ENCODE measurements at regions not wholly inside any gene's neighbourhood (a gene's known extent, or its start where the extent isn't known, plus 50 kb on each side); places are given as distances from the start of the nearest gene placed in this dataset.

DNA sequence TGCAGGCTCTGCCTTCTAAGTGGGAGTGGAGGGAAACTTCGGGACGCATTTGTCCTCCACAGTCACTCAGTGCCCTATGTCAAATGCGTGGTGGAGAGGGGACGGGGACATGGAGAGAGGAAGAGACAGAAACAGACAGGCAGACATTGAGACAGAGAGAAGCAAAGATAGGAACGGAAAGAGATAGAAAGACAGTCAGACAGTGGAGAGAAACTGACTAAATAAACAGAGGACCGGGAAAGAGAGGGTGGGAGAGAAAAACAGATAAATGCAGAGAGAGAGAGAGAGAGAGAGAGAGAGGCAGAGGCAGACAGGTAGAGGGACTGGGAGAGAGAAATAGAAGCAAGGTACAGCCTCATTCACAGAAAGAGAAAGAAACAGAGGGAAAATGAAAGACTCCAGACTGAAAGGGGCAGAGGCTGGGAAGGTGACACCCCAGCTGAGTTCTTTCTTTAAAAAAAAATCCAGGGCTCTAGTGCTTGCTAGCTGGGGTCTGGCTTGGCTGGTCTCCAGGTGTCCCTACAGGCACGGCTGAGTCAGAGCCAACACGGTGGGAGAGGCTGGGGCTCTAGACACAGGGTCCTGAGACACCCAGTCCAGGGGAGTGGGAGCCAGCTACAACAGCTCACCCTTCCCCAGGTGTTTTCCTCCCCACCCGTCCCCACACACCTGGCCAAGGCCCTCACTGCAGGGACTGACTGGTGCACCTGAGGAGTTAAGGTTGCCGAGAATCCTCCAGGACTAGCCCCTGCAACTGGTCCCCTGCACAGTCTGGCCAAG, 506.1 kb upstream of the PROK2 start (continued):
- TF ChIP-seq GTF2F1 (IDR thresholded peaks at IDR 0.05; ENCODE audit: borderline replicate concordance, low read depth, low read length) (no peak), HDAC2 (IDR thresholded peaks at IDR 0.05; ENCODE audit: borderline replicate concordance in 1 of 2, low read depth in 2 of 2, low read length in 2 of 2) (no peak), SIRT6 (IDR thresholded peaks at IDR 0.05; ENCODE audit: low read length) (no peak), BCL11A (IDR thresholded peaks at IDR 0.05; ENCODE audit: low read depth in 2 of 2, low read length in 2 of 2) (no peak), SIX5 (IDR thresholded peaks at IDR 0.05; ENCODE audit: low read depth, low read length) (no peak), POLR2A (IDR thresholded peaks at IDR 0.05; ENCODE audit: control extremely low read depth in 1 of 2, low read depth in 2 of 2, low read length in 2 of 2) (no peak), KDM1A (IDR thresholded peaks at IDR 0.05; ENCODE audit: borderline replicate concordance, low read length) (no peak), YY1 (IDR thresholded peaks at IDR 0.05; ENCODE audit: low read depth, low read length) (no peak), RAD21 (IDR thresholded peaks at IDR 0.05 in 1 of 2, conservative IDR thresholded peaks at IDR 0.05 in 1 of 2; ENCODE audit: low read depth in 2 of 2, low read length in 2 of 2) (no peak), SRF (IDR thresholded peaks at IDR 0.05; ENCODE audit: low read depth, low read length) (no peak)
- TF ChIP-seq, protein P1, sequence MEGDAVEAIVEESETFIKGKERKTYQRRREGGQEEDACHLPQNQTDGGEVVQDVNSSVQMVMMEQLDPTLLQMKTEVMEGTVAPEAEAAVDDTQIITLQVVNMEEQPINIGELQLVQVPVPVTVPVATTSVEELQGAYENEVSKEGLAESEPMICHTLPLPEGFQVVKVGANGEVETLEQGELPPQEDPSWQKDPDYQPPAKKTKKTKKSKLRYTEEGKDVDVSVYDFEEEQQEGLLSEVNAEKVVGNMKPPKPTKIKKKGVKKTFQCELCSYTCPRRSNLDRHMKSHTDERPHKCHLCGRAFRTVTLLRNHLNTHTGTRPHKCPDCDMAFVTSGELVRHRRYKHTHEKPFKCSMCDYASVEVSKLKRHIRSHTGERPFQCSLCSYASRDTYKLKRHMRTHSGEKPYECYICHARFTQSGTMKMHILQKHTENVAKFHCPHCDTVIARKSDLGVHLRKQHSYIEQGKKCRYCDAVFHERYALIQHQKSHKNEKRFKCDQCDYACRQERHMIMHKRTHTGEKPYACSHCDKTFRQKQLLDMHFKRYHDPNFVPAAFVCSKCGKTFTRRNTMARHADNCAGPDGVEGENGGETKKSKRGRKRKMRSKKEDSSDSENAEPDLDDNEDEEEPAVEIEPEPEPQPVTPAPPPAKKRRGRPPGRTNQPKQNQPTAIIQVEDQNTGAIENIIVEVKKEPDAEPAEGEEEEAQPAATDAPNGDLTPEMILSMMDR (IDR thresholded peaks at IDR 0.05; ENCODE audit: control extremely low read depth in 1 of 3, insufficient read depth in 1 of 3, low read depth in 1 of 3, low read length in 3 of 3) = no peak

Measured in H1 (cell line).